NCI-H2171 (cell line): ENCODE measurements at regions not wholly inside any gene's neighbourhood (a gene's known extent, or its start where the extent isn't known, plus 50 kb on each side); places are given as distances from the start of the nearest gene placed in this dataset.
A peak's percentile ranks its signal among the peaks of the same experiment; 100 is the strongest.

Source experiments
- DNase-seq: peaks from one replicate; lab custom pipeline; 2025; lab: John Stamatoyannopoulos, UW

DNA sequence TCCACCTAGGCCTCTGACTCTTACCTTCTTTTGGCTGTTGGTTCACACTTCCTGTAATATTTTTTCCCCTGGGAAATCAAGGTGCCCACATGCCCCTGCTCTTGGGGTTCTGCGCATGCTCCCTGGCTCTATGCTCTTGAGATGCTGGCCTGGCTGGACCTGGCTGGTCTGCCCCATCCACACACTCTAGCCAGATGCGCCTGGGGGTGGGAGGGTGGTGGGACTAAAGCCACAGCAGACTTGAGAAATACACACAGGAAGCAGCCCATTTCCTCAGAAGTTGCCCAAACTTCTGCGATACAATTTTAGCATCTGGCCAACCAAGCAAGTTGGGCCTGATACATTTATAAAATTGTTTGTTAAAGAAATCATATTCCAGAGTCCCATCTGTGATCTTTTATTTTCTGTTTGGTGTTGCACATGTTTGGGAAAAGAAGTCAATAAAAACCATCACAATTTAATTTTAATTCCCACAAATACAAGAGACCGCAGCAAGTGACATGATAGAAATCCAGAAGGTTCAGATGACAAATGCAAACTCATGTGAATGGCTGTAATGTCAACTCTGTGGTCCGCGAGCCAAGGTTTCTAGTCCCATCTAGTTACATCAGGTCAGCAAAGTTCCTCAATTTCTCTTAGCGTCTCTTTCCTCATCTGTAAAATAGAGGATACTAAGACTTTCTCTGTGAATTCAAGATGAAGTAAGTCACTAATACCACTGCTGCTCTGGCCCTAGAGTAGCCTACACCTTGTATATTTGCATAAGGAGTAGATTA lies 55.9 kb upstream of the MEF2A start:
- no peak for DNase-seq

DNA sequence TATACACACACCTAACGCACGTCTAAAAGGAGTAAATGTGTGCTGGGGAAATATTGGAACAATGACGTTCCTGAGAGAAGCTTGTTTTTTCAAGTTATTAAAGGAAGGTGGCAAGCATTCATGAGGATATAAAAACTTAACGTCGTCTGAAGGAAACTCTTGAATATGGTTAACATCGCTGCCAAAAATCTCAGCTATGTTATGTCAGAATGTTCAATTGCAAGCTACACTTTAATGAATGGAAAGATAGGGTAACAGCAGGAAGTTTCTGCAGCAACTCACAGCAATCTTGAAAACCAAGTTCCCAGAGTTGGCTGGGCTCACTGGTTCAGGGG lies 54.3 kb upstream of the MEF2A start:
- no peak for DNase-seq

DNA sequence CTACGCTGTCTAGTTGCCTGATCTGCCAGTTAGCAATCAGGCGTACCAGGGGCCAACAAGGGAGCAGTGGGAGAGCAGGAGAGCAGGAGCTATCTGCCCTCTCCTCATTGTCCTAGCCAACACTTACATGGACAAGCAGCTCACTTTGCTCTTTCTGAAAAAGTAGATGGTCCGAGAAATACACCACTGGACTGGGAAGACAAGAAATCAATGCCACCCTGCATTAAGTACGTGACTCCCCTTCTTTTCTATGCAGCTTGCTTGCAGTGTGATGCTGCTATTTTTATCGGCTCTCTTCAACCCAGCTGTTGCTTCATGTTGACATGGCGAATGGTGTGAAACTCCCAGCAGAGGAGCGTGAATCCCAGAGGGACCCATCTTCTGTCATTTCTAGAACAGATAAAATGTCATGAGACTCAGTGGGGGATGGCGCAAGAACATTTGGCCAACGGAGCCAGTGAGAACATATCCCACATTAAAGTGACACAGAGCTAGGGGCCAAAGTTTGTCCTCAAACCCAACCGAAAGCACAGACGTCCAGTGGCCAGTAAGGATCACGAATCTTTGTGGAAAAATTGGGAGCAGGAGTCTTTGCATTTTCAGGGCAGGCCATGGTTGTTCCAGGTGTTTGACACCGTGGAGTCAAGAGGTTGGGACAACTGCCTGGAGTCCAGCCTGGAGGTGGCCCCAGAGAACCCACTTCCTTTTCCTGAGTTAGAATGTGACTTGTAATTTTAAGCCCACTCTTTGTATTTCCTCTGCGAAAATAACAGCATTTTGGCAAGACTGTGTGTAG lies 53.7 kb upstream of the MEF2A start:
- DNase-seq, result peak; percentile 63

DNA sequence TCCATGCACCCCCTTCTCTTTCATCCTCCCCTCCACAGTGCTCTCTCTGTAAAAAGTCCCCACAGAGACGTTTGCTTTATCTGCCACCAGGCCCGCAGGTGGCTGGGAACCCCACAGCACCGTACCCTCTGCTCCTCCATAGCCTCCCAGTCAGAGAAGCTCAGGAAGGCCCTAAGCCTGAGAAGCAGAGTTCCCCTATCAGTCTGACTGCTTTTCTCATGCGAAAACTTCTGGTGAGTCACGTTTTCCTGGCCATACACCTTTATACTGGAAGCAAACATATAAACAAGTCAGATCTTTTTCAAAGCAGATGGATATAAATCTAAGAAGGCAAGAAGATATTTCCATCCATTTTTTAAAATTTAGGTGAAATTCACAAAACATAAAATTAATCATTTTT lies 51.5 kb upstream of the MEF2A start:
- DNase-seq, result no peak
